WTC11 (cell line): ENCODE measurements at regions not wholly inside any gene's neighbourhood (a gene's known extent, or its start where the extent isn't known, plus 50 kb on each side); places are given as distances from the start of the nearest gene placed in this dataset.

Experiments
- ATAC-seq: fragments of 200-7000 bp; cut with Tn5 transposase; 2 replicates; pipeline ENCODE4 v1.10.0; 2021; ENCODE audit warnings: mild to moderate bottlenecking, moderate library complexity
- CTCF ChIA-PET: fragments of 300-600 bp; sonication (Branson Sonifier 250); formaldehyde crosslinking; loops from one replicate; lab custom pipeline; 2021; ENCODE audit warnings: antibody characterized with exemption; lab: Charles Lee
- POLR2A ChIA-PET: fragments of 350-600 bp; sonication (Branson Sonifier 250); formaldehyde crosslinking; loops from one replicate; lab custom pipeline; 2021; ENCODE audit warnings: antibody characterized with exemption; lab: Charles Lee
- DNase-seq: peaks from one replicate; pipeline ENCODE4 v3.0.0; 2021; ENCODE audit warnings: low spot score
- H3K27ac Mint-ChIP-seq: 2 replicates; pipeline ENCODE4 v1.8.0; 2021; ENCODE audit warnings: mixed read lengths
- H3K27me3 Mint-ChIP-seq: 2 replicates; pipeline ENCODE4 v1.8.0; 2021; ENCODE audit warnings: low read depth, mild to moderate bottlenecking, moderate library complexity, mixed read lengths
- H3K36me3 Mint-ChIP-seq: 2 replicates; pipeline ENCODE4 v1.8.0; 2021; ENCODE audit warnings: mixed read lengths
- H3K4me1 Mint-ChIP-seq: 2 replicates; pipeline ENCODE4 v1.8.0; 2022; ENCODE audit warnings: mixed read lengths
- H3K4me3 Mint-ChIP-seq: 2 replicates; pipeline ENCODE4 v1.8.0; 2021; ENCODE audit warnings: mild to moderate bottlenecking, moderate library complexity, mixed read lengths
- H3K9me3 Mint-ChIP-seq: 2 replicates; pipeline ENCODE4 v1.8.0; 2021; ENCODE audit warnings: mixed read lengths
- CBFB ChIP-seq: sonication (generic); formaldehyde crosslinking; IDR thresholded peaks from 2 replicates; pipeline ENCODE4 v1.8.1; 2022; ENCODE audit warnings: mild to moderate bottlenecking, low read depth, missing genetic modification reagents
- CREM ChIP-seq: sonication (generic); formaldehyde crosslinking; IDR thresholded peaks from 2 replicates; pipeline ENCODE4 v1.8.1; 2022; ENCODE audit warnings: mild to moderate bottlenecking, missing genetic modification reagents, moderate library complexity
- FOXK1 ChIP-seq: sonication (generic); formaldehyde crosslinking; IDR thresholded peaks from 2 replicates; pipeline ENCODE4 v1.8.0; 2022; ENCODE audit warnings: mild to moderate bottlenecking, moderate library complexity, missing genetic modification reagents
- JUN ChIP-seq: sonication (generic); formaldehyde crosslinking; IDR thresholded peaks from 2 replicates; pipeline ENCODE4 v1.8.0; 2023; ENCODE audit warnings: mild to moderate bottlenecking, missing genetic modification reagents
- MXD4 ChIP-seq: fragments of 250-450 bp; sonication (Bioruptor Pico); IDR thresholded peaks from 2 replicates; pipeline ENCODE4 v1.8.0; 2021; ENCODE audit warnings: mild to moderate bottlenecking, moderate library complexity, borderline replicate concordance
- NR3C1 ChIP-seq: sonication (generic); formaldehyde crosslinking; conservative IDR thresholded peaks from 2 replicates; pipeline ENCODE4 v1.8.1; 2023; ENCODE audit warnings: low read depth, mild to moderate bottlenecking, missing genetic modification reagents
- RELA ChIP-seq: sonication (generic); formaldehyde crosslinking; IDR thresholded peaks from 2 replicates; pipeline ENCODE4 v1.8.1; 2022; ENCODE audit warnings: missing genetic modification reagents, mild to moderate bottlenecking, borderline replicate concordance
- SP1 ChIP-seq: sonication (generic); formaldehyde crosslinking; conservative IDR thresholded peaks from 2 replicates; pipeline ENCODE4 v1.8.1; 2022; ENCODE audit warnings: missing genetic modification reagents
- TEAD1 ChIP-seq: sonication (generic); formaldehyde crosslinking; IDR thresholded peaks from 2 replicates; pipeline ENCODE4 v1.8.0; 2022; ENCODE audit warnings: mild to moderate bottlenecking, missing genetic modification reagents
- ZBTB21 ChIP-seq: sonication (generic); formaldehyde crosslinking; IDR thresholded peaks from 2 replicates; pipeline ENCODE4 v1.8.1; 2023; ENCODE audit warnings: mild to moderate bottlenecking, missing genetic modification reagents, borderline replicate concordance
- ZNF219 ChIP-seq: sonication (generic); formaldehyde crosslinking; IDR thresholded peaks from 2 replicates; pipeline ENCODE4 v1.8.0; 2023; ENCODE audit warnings: missing genetic modification reagents, mild to moderate bottlenecking, borderline replicate concordance
- ZNF396 ChIP-seq: fragments of 250-450 bp; sonication (Bioruptor Pico); IDR thresholded peaks from 2 replicates; pipeline ENCODE4 v1.8.0; 2021; ENCODE audit warnings: mild to moderate bottlenecking, moderate library complexity, borderline replicate concordance
- ZNF416 ChIP-seq: fragments of 250-450 bp; sonication (Bioruptor Pico); IDR thresholded peaks from 2 replicates; pipeline ENCODE4 v1.9.0; 2021; ENCODE audit warnings: mild to moderate bottlenecking, inconsistent platforms
- TF ChIP-seq, protein P1 (sequence below): sonication (generic); formaldehyde crosslinking; IDR thresholded peaks from 2 replicates; pipeline ENCODE4 v1.8.1; 2023; ENCODE audit warnings: mild to moderate bottlenecking, missing genetic modification reagents, moderate library complexity
- TF ChIP-seq, protein P2 (sequence below): fragments of 250-450 bp; sonication (Bioruptor Pico); IDR thresholded peaks from 2 replicates; pipeline ENCODE4 v1.8.0; 2021; ENCODE audit warnings: mild to moderate bottlenecking
- TF ChIP-seq, protein P3 (sequence below): sonication (generic); formaldehyde crosslinking; IDR thresholded peaks from 2 replicates; pipeline ENCODE4 v1.8.1; 2022; ENCODE audit warnings: missing genetic modification reagents, borderline replicate concordance
- TF ChIP-seq, protein P4 (sequence below): sonication (generic); formaldehyde crosslinking; IDR thresholded peaks from 2 replicates; pipeline ENCODE4 v1.8.1; 2023; ENCODE audit warnings: mild to moderate bottlenecking, missing genetic modification reagents, moderate library complexity
- TF ChIP-seq, protein P5 (sequence below): sonication (generic); formaldehyde crosslinking; IDR thresholded peaks from 2 replicates; pipeline ENCODE4 v1.8.1; 2023; ENCODE audit warnings: mild to moderate bottlenecking, missing genetic modification reagents
- TF ChIP-seq, protein P6 (sequence below): fragments of 250-450 bp; sonication (Bioruptor Pico); IDR thresholded peaks from 2 replicates; pipeline ENCODE4 v1.9.0; 2021; ENCODE audit warnings: moderate library complexity, mild to moderate bottlenecking, inconsistent platforms, borderline replicate concordance

DNA sequence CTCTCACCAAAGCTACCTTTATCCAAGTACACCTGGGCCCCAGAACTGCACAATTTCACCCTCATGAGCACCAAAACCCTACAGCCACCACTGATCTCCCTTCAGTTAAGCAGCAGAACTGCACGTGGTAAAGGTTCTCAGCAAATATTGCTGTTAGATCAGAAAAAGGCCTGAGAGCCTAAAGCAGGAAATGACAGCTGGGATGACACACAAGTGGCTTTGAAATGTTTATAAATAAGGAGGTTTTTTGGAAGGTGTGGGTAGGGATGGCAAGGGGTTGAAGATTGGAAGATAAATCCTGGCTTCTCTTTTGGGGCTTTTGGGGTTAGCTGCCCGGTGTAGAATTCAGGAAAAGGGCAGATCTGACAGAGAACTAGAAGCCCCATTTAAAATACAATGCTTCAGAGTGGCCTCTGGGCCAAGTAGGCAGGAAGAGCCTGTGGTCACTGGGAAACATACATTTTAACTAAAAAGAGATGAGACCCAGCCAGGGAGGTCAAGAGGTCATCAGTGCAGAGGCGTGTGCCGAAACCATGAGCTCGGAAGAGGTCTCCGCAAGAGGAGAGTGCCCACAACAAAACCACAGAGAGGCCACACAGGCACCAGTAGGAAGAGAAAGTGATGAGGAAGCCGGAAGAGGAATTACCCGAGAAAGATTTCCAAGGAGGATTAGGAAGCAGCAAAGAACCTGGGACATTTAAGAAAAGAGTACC, 916.5 kb downstream of the NLGN4Y start:
- DNase-seq (no peak), ATAC-seq (peak; percentile 36)
- Mint-ChIP-seq H3K9me3 (peaks cover 29% of the 10 kb centered on the region), H3K36me3 (peaks cover 30% of the 10 kb centered on the region), H3K4me1 (peaks cover 15% of the 10 kb centered on the region), H3K27me3 (peaks cover 4% of the 10 kb centered on the region; the same call in 1 of the 2 replicates), H3K4me3 (no peak overlapping the region), H3K27ac (peak overlapping the region; percentile 74)
- TF ChIP-seq FOXK1 (no peak), CBFB (no peak), MXD4 (CRISPR knock-in tag) (no peak), JUN (CRISPR knock-in tag) (no peak), NR3C1 (no peak)
- TF ChIP-seq, protein P1, sequence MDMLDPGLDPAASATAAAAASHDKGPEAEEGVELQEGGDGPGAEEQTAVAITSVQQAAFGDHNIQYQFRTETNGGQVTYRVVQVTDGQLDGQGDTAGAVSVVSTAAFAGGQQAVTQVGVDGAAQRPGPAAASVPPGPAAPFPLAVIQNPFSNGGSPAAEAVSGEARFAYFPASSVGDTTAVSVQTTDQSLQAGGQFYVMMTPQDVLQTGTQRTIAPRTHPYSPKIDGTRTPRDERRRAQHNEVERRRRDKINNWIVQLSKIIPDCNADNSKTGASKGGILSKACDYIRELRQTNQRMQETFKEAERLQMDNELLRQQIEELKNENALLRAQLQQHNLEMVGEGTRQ (CRISPR knock-in tag): no peak
- ChIA-PET CTCF (interaction anchor here (1.5 kb wide), 1 partner anchor 37 kb away, joined by 3 read pairs; no protein-coding TSS in a partner anchor), POLR2A (no interaction called here)

DNA sequence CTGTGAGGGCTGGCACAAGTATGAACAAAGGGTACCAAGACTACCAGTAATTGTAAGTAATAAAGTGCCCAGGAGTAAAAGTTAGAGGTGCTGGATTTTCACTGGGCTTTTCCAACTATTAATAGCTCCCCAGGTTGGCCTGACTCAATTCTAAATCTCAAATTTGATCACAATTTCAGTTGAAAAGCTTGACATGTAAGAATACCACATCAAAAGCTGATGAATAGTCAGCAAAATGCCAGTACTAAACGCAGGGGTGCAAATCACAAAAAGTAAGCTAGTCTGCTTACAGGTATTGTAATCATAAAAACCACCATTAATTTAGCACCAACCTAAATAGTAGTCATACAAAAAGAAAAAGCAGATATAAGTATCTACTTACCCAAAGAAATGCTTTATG, 917.5 kb downstream of the NLGN4Y start:
- TF ChIP-seq FOXK1: no peak
- TF ChIP-seq ZBTB21: no peak
- TF ChIP-seq, protein P2, sequence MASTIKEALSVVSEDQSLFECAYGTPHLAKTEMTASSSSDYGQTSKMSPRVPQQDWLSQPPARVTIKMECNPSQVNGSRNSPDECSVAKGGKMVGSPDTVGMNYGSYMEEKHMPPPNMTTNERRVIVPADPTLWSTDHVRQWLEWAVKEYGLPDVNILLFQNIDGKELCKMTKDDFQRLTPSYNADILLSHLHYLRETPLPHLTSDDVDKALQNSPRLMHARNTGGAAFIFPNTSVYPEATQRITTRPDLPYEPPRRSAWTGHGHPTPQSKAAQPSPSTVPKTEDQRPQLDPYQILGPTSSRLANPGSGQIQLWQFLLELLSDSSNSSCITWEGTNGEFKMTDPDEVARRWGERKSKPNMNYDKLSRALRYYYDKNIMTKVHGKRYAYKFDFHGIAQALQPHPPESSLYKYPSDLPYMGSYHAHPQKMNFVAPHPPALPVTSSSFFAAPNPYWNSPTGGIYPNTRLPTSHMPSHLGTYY (CRISPR knock-in tag): no peak
- no peak for TF ChIP-seq TEAD1 (CRISPR knock-in tag)
- TF ChIP-seq, protein P3, sequence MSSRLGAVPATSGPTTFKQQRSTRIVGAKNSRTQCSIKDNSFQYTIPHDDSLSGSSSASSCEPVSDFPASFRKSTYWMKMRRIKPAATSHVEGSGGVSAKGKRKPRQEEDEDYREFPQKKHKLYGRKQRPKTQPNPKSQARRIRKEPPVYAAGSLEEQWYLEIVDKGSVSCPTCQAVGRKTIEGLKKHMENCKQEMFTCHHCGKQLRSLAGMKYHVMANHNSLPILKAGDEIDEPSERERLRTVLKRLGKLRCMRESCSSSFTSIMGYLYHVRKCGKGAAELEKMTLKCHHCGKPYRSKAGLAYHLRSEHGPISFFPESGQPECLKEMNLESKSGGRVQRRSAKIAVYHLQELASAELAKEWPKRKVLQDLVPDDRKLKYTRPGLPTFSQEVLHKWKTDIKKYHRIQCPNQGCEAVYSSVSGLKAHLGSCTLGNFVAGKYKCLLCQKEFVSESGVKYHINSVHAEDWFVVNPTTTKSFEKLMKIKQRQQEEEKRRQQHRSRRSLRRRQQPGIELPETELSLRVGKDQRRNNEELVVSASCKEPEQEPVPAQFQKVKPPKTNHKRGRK: no peak
- TF ChIP-seq CREM (CRISPR knock-in tag): no peak
- no peak for TF ChIP-seq ZNF396 (CRISPR knock-in tag)
- TF ChIP-seq SP1 (CRISPR knock-in tag): no peak
- TF ChIP-seq ZNF219: no peak
- TF ChIP-seq, all 79 proteins: peak for 0
- H3K27me3 Mint-ChIP-seq: peaks cover 4% of the 10 kb centered on the region; the same call in 1 of the 2 replicates
- CTCF ChIA-PET: interaction anchor here (0.5 kb wide), 1 partner anchor 1147 kb away, joined by 3 read pairs; no protein-coding TSS in a partner anchor

DNA sequence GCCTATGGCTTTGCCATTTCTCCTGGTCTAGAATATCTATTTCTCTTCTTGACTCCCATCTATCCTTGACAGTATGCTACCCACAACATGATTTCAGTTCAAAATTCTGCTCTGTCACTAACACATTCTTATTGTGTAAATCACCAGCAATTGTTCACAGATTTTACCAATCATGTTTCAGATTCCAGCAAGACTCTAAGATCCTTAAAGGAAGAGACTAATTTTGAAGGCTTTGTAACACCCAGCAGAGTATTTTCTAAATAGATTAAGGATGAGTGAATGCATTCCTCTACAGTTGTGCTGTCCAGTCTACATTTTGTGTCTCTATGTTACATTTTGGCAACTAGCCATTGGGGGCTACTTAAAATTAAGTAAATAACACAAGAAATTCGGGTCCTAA, 921.5 kb downstream of the NLGN4Y start:
- CTCF ChIA-PET: no interaction called here
- ATAC-seq (no peak), DNase-seq (no peak)
- no peak for TF ChIP-seq SP1 (CRISPR knock-in tag)
- TF ChIP-seq TEAD1 (CRISPR knock-in tag): no peak
- TF ChIP-seq, protein P4, sequence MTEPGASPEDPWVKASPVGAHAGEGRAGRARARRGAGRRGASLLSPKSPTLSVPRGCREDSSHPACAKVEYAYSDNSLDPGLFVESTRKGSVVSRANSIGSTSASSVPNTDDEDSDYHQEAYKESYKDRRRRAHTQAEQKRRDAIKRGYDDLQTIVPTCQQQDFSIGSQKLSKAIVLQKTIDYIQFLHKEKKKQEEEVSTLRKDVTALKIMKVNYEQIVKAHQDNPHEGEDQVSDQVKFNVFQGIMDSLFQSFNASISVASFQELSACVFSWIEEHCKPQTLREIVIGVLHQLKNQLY (CRISPR knock-in tag): no peak
- TF ChIP-seq, protein P5, sequence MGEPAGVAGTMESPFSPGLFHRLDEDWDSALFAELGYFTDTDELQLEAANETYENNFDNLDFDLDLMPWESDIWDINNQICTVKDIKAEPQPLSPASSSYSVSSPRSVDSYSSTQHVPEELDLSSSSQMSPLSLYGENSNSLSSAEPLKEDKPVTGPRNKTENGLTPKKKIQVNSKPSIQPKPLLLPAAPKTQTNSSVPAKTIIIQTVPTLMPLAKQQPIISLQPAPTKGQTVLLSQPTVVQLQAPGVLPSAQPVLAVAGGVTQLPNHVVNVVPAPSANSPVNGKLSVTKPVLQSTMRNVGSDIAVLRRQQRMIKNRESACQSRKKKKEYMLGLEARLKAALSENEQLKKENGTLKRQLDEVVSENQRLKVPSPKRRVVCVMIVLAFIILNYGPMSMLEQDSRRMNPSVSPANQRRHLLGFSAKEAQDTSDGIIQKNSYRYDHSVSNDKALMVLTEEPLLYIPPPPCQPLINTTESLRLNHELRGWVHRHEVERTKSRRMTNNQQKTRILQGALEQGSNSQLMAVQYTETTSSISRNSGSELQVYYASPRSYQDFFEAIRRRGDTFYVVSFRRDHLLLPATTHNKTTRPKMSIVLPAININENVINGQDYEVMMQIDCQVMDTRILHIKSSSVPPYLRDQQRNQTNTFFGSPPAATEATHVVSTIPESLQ (CRISPR knock-in tag): no peak
- TF ChIP-seq, protein P6, sequence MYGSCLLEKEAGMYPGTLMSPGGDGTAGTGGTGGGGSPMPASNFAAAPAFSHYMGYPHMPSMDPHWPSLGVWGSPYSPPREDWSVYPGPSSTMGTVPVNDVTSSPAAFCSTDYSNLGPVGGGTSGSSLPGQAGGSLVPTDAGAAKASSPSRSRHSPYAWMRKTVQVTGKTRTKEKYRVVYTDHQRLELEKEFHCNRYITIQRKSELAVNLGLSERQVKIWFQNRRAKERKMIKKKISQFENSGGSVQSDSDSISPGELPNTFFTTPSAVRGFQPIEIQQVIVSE (CRISPR knock-in tag): no peak
- TF ChIP-seq ZNF416 (CRISPR knock-in tag): no peak
- TF ChIP-seq JUN (CRISPR knock-in tag): no peak
- no peak for TF ChIP-seq RELA
- Mint-ChIP-seq H3K4me1 (peaks cover 17% of the 10 kb centered on the region), H3K4me3 (no peak overlapping the region), H3K27ac (no peak overlapping the region), H3K9me3 (no peaks in the 10 kb centered on the region), H3K36me3 (no peaks in the 10 kb centered on the region), H3K27me3 (no peaks in the 10 kb centered on the region; the same call in 1 of the 2 replicates)
- POLR2A ChIA-PET: no interaction called here

More for the DNA sequence above, 917.5 kb downstream of the NLGN4Y start:
- POLR2A ChIA-PET: no interaction called here
- H3K36me3 Mint-ChIP-seq: peaks cover 22% of the 10 kb centered on the region
- peaks cover 15% of the 10 kb centered on the region for H3K4me1 Mint-ChIP-seq
- H3K4me3 Mint-ChIP-seq: no peak overlapping the region
- no peak overlapping the region for H3K27ac Mint-ChIP-seq
- DNase-seq (no peak), ATAC-seq (no peak)
- H3K9me3 Mint-ChIP-seq: peaks cover 21% of the 10 kb centered on the region
